AG04449 (cell line): ENCODE measurements at regions not wholly inside any gene's neighbourhood (a gene's known extent, or its start where the extent isn't known, plus 50 kb on each side); places are given as distances from the start of the nearest gene placed in this dataset.

ENCODE experiments used
- CTCF ChIA-PET: fragments of 350-600 bp; formaldehyde crosslinking; extraction: SDS; loops from one replicate; lab custom pipeline; 2021; ENCODE audit warnings: antibody characterized with exemption; lab: Yijun Ruan, JAX
- POLR2A ChIA-PET: fragments of 400-600, 350-600 bp; formaldehyde crosslinking; extraction: SDS; loops from one replicate; lab custom pipeline; 2020; ENCODE audit warnings: antibody characterized with exemption, inconsistent platforms; lab: Yijun Ruan, JAX
- DNase-seq: peaks from one replicate; pipeline ENCODE4 v3.0.0-alpha.2; 2010; ENCODE audit warnings: low read depth, low spot score
- H3K4me3 ChIP-seq: 2 replicates; pipeline ENCODE4 v1.5.1; 2011; ENCODE audit warnings: low read depth, mild to moderate bottlenecking, control low read depth, low read length
- CTCF ChIP-seq: IDR thresholded peaks from one replicate; pipeline ENCODE4 v1.5.1; 2011; ENCODE audit warnings: mild to moderate bottlenecking, moderate library complexity, low read length, control low read depth, inconsistent platforms; ENCODE audit not compliant: insufficient read depth; ENCODE audit errors: missing control alignments

GRCh38 chr19:28516415-28516872 lies 696.5 kb downstream of the UQCRFS1 start:
- no peak overlapping the region for H3K4me3 ChIP-seq
- CTCF ChIA-PET, result no interaction called here
- POLR2A ChIA-PET, result no interaction called here
- no peak for TF ChIP-seq CTCF
- no peak for DNase-seq

GRCh38 chr19:28514166-28514565 lies 698.8 kb downstream of the UQCRFS1 start:
- no peak for TF ChIP-seq CTCF
- ChIA-PET CTCF (no interaction called here), POLR2A (no interaction called here)
- no peak for DNase-seq
- H3K4me3 ChIP-seq, result no peak overlapping the region

- TF ChIP-seq CTCF, result no peak
- POLR2A ChIA-PET, result no interaction called here
Measured at GRCh38 chr19:28511655-28512054, 701.3 kb downstream of the UQCRFS1 start.

GRCh38 chr19:28509079-28509895 lies 703.7 kb downstream of the UQCRFS1 start:
- no peak overlapping the region for H3K4me3 ChIP-seq
- CTCF ChIA-PET, result no interaction called here
- TF ChIP-seq CTCF, result no peak
- no peak for DNase-seq
- POLR2A ChIA-PET, result no interaction called here

More at GRCh38 chr19:28511655-28512054, 701.3 kb downstream of the UQCRFS1 start:
- CTCF ChIA-PET, result no interaction called here
- DNase-seq, result no peak
- H3K4me3 ChIP-seq, result no peak overlapping the region

- CTCF ChIA-PET, result no interaction called here
- no peak for TF ChIP-seq CTCF
- H3K4me3 ChIP-seq, result no peak overlapping the region
- POLR2A ChIA-PET, result no interaction called here
- no peak for DNase-seq
Measured at GRCh38 chr19:28508666-28509065, 704.3 kb downstream of the UQCRFS1 start.

GRCh38 chr19:28505933-28506332 lies 707.0 kb downstream of the UQCRFS1 start:
- CTCF ChIA-PET, result no interaction called here
- TF ChIP-seq CTCF, result no peak
- DNase-seq, result no peak
- no peak overlapping the region for H3K4me3 ChIP-seq
- POLR2A ChIA-PET, result no interaction called here
